ENCODE measurements at regions not wholly inside any gene's neighbourhood (a gene's known extent, or its start where the extent isn't known, plus 50 kb on each side); places are given as distances from the start of the nearest gene placed in this dataset.

GRCh38 chr5:8682381-8682780, 813.4 kb downstream of the MTRR start:
- POLR2A ChIA-PET, result no interaction called here
- no peak overlapping the region for H3K4me3 ChIP-seq (ENCODE audit: control insufficient read depth in 1 of 7, extremely low read depth in 1 of 7, insufficient read depth in 4 of 7, low read depth in 2 of 7, low read length in 6 of 7)
- no peak for DNase-seq
- H3K9me3 ChIP-seq (ENCODE audit: control extremely low read depth in 1 of 5, control insufficient read depth in 4 of 5, insufficient read depth in 2 of 5, low read depth in 1 of 5, low read length in 4 of 5), result no peaks in the 10 kb centered on the region
- no peaks in the 10 kb centered on the region for H3K27me3 ChIP-seq (replicated peaks in 2 of 5; ENCODE audit: control insufficient read depth in 4 of 5, insufficient read depth in 5 of 5, low read length in 4 of 5)
- no peaks in the 10 kb centered on the region for H3K36me3 ChIP-seq (ENCODE audit: control insufficient read depth in 4 of 4, insufficient read depth in 4 of 4, low read length in 3 of 4)
- H3K27ac ChIP-seq (ENCODE audit: insufficient read depth in 1 of 2, low read depth in 1 of 2, low read length in 2 of 2, poor library complexity in 1 of 2, severe bottlenecking in 2 of 2), result no peak overlapping the region
- CTCF ChIA-PET, result interaction anchor here (1.0 kb wide), 1 partner anchor 14 kb away, joined by 3 read pairs; no protein-coding TSS in a partner anchor
- no CpG with 5 or more reads among the region's 3 CpGs for WGBS (ENCODE audit: insufficient coverage)
- peaks cover 0 to 3% (median 0%) of the 10 kb centered on the region in 4 experiments for H3K4me1 ChIP-seq (ENCODE audit: control extremely low read depth in 1 of 4, control insufficient read depth in 4 of 4, insufficient read depth in 4 of 4, low read length in 3 of 4)

DNA sequence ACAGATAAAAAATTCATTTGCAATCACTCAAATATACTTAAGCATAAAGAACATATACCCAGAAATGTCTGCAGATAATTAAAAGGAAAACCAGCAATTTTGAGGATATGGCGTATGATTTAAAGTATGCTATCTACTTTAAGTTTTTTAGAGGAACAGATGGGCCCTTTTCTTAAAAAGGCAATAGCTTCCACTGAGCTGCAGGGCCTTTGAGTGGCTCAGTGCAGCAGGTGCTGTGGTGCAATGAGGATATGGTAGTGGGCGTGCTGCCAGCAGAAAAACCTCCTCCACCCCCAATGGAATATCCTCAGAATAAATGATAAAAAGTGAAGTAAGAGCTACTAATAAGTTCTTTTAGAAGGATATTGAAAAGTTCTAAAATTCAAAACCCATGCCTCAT, 814.5 kb downstream of the MTRR start:
- Histone ChIP-seq H3K9me3 (ENCODE audit: control extremely low read depth in 1 of 5, control insufficient read depth in 4 of 5, insufficient read depth in 2 of 5, low read depth in 1 of 5, low read length in 4 of 5) (no peaks in the 10 kb centered on the region), H3K4me3 (ENCODE audit: control insufficient read depth in 1 of 7, extremely low read depth in 1 of 7, insufficient read depth in 4 of 7, low read depth in 2 of 7, low read length in 6 of 7) (no peak overlapping the region), H3K27ac (ENCODE audit: insufficient read depth in 1 of 2, low read depth in 1 of 2, low read length in 2 of 2, poor library complexity in 1 of 2, severe bottlenecking in 2 of 2) (no peak overlapping the region), H3K4me1 (ENCODE audit: control extremely low read depth in 1 of 4, control insufficient read depth in 4 of 4, insufficient read depth in 4 of 4, low read length in 3 of 4) (peaks cover 0 to 3% (median 0%) of the 10 kb centered on the region in 4 experiments), H3K27me3 (replicated peaks in 2 of 5; ENCODE audit: control insufficient read depth in 4 of 5, insufficient read depth in 5 of 5, low read length in 4 of 5) (no peaks in the 10 kb centered on the region), H3K36me3 (ENCODE audit: control insufficient read depth in 4 of 4, insufficient read depth in 4 of 4, low read length in 3 of 4) (no peaks in the 10 kb centered on the region)
- WGBS (ENCODE audit: insufficient coverage), result no CpG with 5 or more reads among the region's 2 CpGs
- ChIA-PET POLR2A (no interaction called here), CTCF (no interaction called here)
- DNase-seq, result peak in 2 of 3 donors; percentile 60 to 65

DNA sequence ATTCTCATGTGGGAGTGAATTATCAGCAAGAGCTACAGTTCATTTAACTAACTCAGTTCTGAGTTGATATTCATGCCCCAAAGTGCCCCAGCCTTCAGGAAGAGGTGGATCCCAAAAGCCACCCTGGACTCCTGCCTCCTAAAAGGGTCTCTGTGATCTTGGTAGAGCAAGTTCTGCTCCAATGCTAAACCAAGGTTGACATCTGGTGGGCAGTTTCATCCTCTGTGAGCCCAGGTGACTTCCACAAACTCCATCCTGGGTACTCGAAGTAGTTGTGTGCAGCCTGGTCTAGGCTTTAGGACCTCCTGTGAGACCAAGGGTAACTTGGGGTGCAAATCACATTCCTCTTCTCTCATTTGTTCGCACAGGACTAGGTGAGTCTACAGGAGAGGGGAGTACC, 816.8 kb downstream of the MTRR start:
- ChIA-PET CTCF (interaction anchor here (1.2 kb wide), 1 partner anchor 20 kb away, joined by 3 read pairs; no protein-coding TSS in a partner anchor), POLR2A (no interaction called here)
- H3K27ac ChIP-seq (ENCODE audit: insufficient read depth in 1 of 2, low read depth in 1 of 2, low read length in 2 of 2, poor library complexity in 1 of 2, severe bottlenecking in 2 of 2), result no peak overlapping the region
- H3K4me1 ChIP-seq (ENCODE audit: control extremely low read depth in 1 of 4, control insufficient read depth in 4 of 4, insufficient read depth in 4 of 4, low read length in 3 of 4), result peaks cover 0 to 3% (median 0%) of the 10 kb centered on the region in 4 experiments
- no peak overlapping the region for H3K4me3 ChIP-seq (ENCODE audit: control insufficient read depth in 1 of 7, extremely low read depth in 1 of 7, insufficient read depth in 4 of 7, low read depth in 2 of 7, low read length in 6 of 7)
- H3K27me3 ChIP-seq (replicated peaks in 2 of 5; ENCODE audit: control insufficient read depth in 4 of 5, insufficient read depth in 5 of 5, low read length in 4 of 5), result no peaks in the 10 kb centered on the region
- WGBS (ENCODE audit: insufficient coverage), result 88% methylated on average over 1 of the region's 2 CpGs
- DNase-seq, result peak; percentile 17 to 38 (median 31)
- H3K9me3 ChIP-seq (ENCODE audit: control extremely low read depth in 1 of 5, control insufficient read depth in 4 of 5, insufficient read depth in 2 of 5, low read depth in 1 of 5, low read length in 4 of 5), result no peaks in the 10 kb centered on the region
- no peaks in the 10 kb centered on the region for H3K36me3 ChIP-seq (ENCODE audit: control insufficient read depth in 4 of 4, insufficient read depth in 4 of 4, low read length in 3 of 4)

- no peaks in the 10 kb centered on the region for H3K36me3 ChIP-seq (ENCODE audit: control insufficient read depth in 4 of 4, insufficient read depth in 4 of 4, low read length in 3 of 4)
- no peak overlapping the region for H3K27ac ChIP-seq (ENCODE audit: insufficient read depth in 1 of 2, low read depth in 1 of 2, low read length in 2 of 2, poor library complexity in 1 of 2, severe bottlenecking in 2 of 2)
- H3K4me3 ChIP-seq (ENCODE audit: control insufficient read depth in 1 of 7, extremely low read depth in 1 of 7, insufficient read depth in 4 of 7, low read depth in 2 of 7, low read length in 6 of 7), result no peak overlapping the region
- H3K9me3 ChIP-seq (ENCODE audit: control extremely low read depth in 1 of 5, control insufficient read depth in 4 of 5, insufficient read depth in 2 of 5, low read depth in 1 of 5, low read length in 4 of 5), result no peaks in the 10 kb centered on the region
- peaks cover 0 to 3% (median 0%) of the 10 kb centered on the region in 4 experiments for H3K4me1 ChIP-seq (ENCODE audit: control extremely low read depth in 1 of 4, control insufficient read depth in 4 of 4, insufficient read depth in 4 of 4, low read length in 3 of 4)
- no peaks in the 10 kb centered on the region for H3K27me3 ChIP-seq (replicated peaks in 2 of 5; ENCODE audit: control insufficient read depth in 4 of 5, insufficient read depth in 5 of 5, low read length in 4 of 5)
- CTCF ChIA-PET, result interaction anchor here (1.2 kb wide), 1 partner anchor 8 kb away, joined by 3 read pairs; no protein-coding TSS in a partner anchor
- WGBS (ENCODE audit: insufficient coverage), result no CpG with 5 or more reads among the region's 2 CpGs
- no peak for DNase-seq
- POLR2A ChIA-PET, result no interaction called here
These were observed 817.8 kb downstream of the MTRR start for GRCh38 chr5:8686707-8687106.

DNA sequence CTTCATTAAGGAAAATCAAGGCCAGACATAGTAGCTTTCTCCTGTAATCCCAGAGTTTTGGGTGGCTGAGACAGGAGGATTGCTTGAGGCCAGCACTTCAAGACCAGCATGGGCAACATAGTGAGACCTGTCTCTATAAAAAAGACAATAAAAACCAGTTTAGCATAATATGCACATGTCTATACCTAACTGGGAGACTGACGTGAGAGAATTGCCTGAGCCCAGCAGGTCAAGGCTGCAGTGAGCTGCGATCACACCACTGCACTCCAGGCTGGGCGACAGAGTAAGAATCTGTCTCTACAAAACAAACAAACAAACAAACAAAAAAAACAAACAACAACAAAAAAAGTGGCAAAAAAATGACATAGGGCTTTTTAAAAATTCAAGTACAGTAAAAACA, 820.8 kb downstream of the MTRR start:
- Histone ChIP-seq H3K9me3 (ENCODE audit: control extremely low read depth in 1 of 5, control insufficient read depth in 4 of 5, insufficient read depth in 2 of 5, low read depth in 1 of 5, low read length in 4 of 5) (no peaks in the 10 kb centered on the region), H3K27me3 (replicated peaks in 2 of 5; ENCODE audit: control insufficient read depth in 4 of 5, insufficient read depth in 5 of 5, low read length in 4 of 5) (no peaks in the 10 kb centered on the region), H3K36me3 (ENCODE audit: control insufficient read depth in 4 of 4, insufficient read depth in 4 of 4, low read length in 3 of 4) (no peaks in the 10 kb centered on the region), H3K4me3 (ENCODE audit: control insufficient read depth in 1 of 7, extremely low read depth in 1 of 7, insufficient read depth in 4 of 7, low read depth in 2 of 7, low read length in 6 of 7) (no peak overlapping the region), H3K4me1 (ENCODE audit: control extremely low read depth in 1 of 4, control insufficient read depth in 4 of 4, insufficient read depth in 4 of 4, low read length in 3 of 4) (no peaks in the 10 kb centered on the region), H3K27ac (ENCODE audit: insufficient read depth in 1 of 2, low read depth in 1 of 2, low read length in 2 of 2, poor library complexity in 1 of 2, severe bottlenecking in 2 of 2) (no peak overlapping the region)
- WGBS (ENCODE audit: insufficient coverage), result 100% methylated on average over 1 of the region's 3 CpGs
- no peak for DNase-seq
- POLR2A ChIA-PET, result no interaction called here
- CTCF ChIA-PET, result interaction anchor here (1.9 kb wide), 1 partner anchor 761 kb away, joined by 5 read pairs; no protein-coding TSS in a partner anchor

- ChIA-PET CTCF (no interaction called here), POLR2A (no interaction called here)
- DNase-seq, result no peak
- Histone ChIP-seq H3K27ac (ENCODE audit: insufficient read depth in 1 of 2, low read depth in 1 of 2, low read length in 2 of 2, poor library complexity in 1 of 2, severe bottlenecking in 2 of 2) (no peak overlapping the region), H3K9me3 (ENCODE audit: control extremely low read depth in 1 of 5, control insufficient read depth in 4 of 5, insufficient read depth in 2 of 5, low read depth in 1 of 5, low read length in 4 of 5) (no peaks in the 10 kb centered on the region), H3K4me1 (ENCODE audit: control extremely low read depth in 1 of 4, control insufficient read depth in 4 of 4, insufficient read depth in 4 of 4, low read length in 3 of 4) (no peaks in the 10 kb centered on the region), H3K27me3 (replicated peaks in 2 of 5; ENCODE audit: control insufficient read depth in 4 of 5, insufficient read depth in 5 of 5, low read length in 4 of 5) (no peaks in the 10 kb centered on the region), H3K4me3 (ENCODE audit: control insufficient read depth in 1 of 7, extremely low read depth in 1 of 7, insufficient read depth in 4 of 7, low read depth in 2 of 7, low read length in 6 of 7) (no peak overlapping the region), H3K36me3 (ENCODE audit: control insufficient read depth in 4 of 4, insufficient read depth in 4 of 4, low read length in 3 of 4) (no peaks in the 10 kb centered on the region)
- 100% methylated on average over 1 of the region's 2 CpGs for WGBS (ENCODE audit: insufficient coverage)
These were observed 822.3 kb downstream of the MTRR start for GRCh38 chr5:8691221-8691620.

- POLR2A ChIA-PET, result no interaction called here
- CTCF ChIA-PET, result interaction anchor here (0.8 kb wide), 1 partner anchor 9 kb away, joined by 4 read pairs; no protein-coding TSS in a partner anchor
These were observed 824.4 kb downstream of the MTRR start for GRCh38 chr5:8693341-8693844.

More at GRCh38 chr5:8693341-8693844, 824.4 kb downstream of the MTRR start:
- no peak overlapping the region for H3K27ac ChIP-seq (ENCODE audit: insufficient read depth in 1 of 2, low read depth in 1 of 2, low read length in 2 of 2, poor library complexity in 1 of 2, severe bottlenecking in 2 of 2)
- no peaks in the 10 kb centered on the region for H3K36me3 ChIP-seq (ENCODE audit: control insufficient read depth in 4 of 4, insufficient read depth in 4 of 4, low read length in 3 of 4)
- no peaks in the 10 kb centered on the region for H3K4me1 ChIP-seq (ENCODE audit: control extremely low read depth in 1 of 4, control insufficient read depth in 4 of 4, insufficient read depth in 4 of 4, low read length in 3 of 4)
- DNase-seq, result no peak
- H3K9me3 ChIP-seq (ENCODE audit: control extremely low read depth in 1 of 5, control insufficient read depth in 4 of 5, insufficient read depth in 2 of 5, low read depth in 1 of 5, low read length in 4 of 5), result peaks cover 0 to 3% (median 0%) of the 10 kb centered on the region in 5 experiments
- H3K27me3 ChIP-seq (replicated peaks in 2 of 5; ENCODE audit: control insufficient read depth in 4 of 5, insufficient read depth in 5 of 5, low read length in 4 of 5), result no peaks in the 10 kb centered on the region
- no peak overlapping the region for H3K4me3 ChIP-seq (ENCODE audit: control insufficient read depth in 1 of 7, extremely low read depth in 1 of 7, insufficient read depth in 4 of 7, low read depth in 2 of 7, low read length in 6 of 7)
- no CpG with 5 or more reads among the region's 1 CpG for WGBS (ENCODE audit: insufficient coverage)
